Neural progenitor cell (in vitro differentiated cells): ENCODE measurements at regions not wholly inside any gene's neighbourhood (a gene's known extent, or its start where the extent isn't known, plus 50 kb on each side); places are given as distances from the start of the nearest gene placed in this dataset.

Experiments
- EZH2 ChIP-seq: fragments of 200-600 bp; sonication (generic); IDR thresholded peaks from 2 replicates; pipeline ENCODE4 v1.6.1; 2017; ENCODE audit warnings: antibody characterized with exemption, mild to moderate bottlenecking, moderate library complexity
- EZH2phosphoT487 ChIP-seq: fragments of 200-600 bp; sonication (generic); IDR thresholded peaks from 2 replicates; pipeline ENCODE4 v1.6.1; 2017; ENCODE audit warnings: antibody characterized with exemption
- TF ChIP-seq, protein P1 (sequence below): fragments of 200-600 bp; sonication (generic); IDR thresholded peaks from 2 replicates; pipeline ENCODE4 v1.5.1; 2017; ENCODE audit warnings: antibody characterized with exemption, mild to moderate bottlenecking

- TF ChIP-seq, protein P1, sequence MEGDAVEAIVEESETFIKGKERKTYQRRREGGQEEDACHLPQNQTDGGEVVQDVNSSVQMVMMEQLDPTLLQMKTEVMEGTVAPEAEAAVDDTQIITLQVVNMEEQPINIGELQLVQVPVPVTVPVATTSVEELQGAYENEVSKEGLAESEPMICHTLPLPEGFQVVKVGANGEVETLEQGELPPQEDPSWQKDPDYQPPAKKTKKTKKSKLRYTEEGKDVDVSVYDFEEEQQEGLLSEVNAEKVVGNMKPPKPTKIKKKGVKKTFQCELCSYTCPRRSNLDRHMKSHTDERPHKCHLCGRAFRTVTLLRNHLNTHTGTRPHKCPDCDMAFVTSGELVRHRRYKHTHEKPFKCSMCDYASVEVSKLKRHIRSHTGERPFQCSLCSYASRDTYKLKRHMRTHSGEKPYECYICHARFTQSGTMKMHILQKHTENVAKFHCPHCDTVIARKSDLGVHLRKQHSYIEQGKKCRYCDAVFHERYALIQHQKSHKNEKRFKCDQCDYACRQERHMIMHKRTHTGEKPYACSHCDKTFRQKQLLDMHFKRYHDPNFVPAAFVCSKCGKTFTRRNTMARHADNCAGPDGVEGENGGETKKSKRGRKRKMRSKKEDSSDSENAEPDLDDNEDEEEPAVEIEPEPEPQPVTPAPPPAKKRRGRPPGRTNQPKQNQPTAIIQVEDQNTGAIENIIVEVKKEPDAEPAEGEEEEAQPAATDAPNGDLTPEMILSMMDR: no peak
- no peak for TF ChIP-seq EZH2
- TF ChIP-seq EZH2phosphoT487: no peak
These were observed 75.9 kb upstream of the ADAMTSL1 start for GRCh38 chr9:18398038-18398437.
